Panc1 (cell line): ENCODE measurements at regions not wholly inside any gene's neighbourhood (a gene's known extent, or its start where the extent isn't known, plus 50 kb on each side); places are given as distances from the start of the nearest gene placed in this dataset.

Source experiments
- ATAC-seq: fragments of 200-7000 bp; cut with Tn5 transposase; 2 replicates; pipeline ENCODE4 v1.9.1; 2020; ENCODE audit warnings: mild to moderate bottlenecking, moderate library complexity
- BruUV-seq: library from RNA; stranded (reverse); fragments of 400-500 nt; replicated peaks from 2 replicates; lab custom pipeline; 2021; lab: Mats Ljungman, UMichigan
- CTCF ChIA-PET: fragments of 300-600 bp; sonication (Branson Sonifier 250); formaldehyde crosslinking; loops from one replicate; lab custom pipeline; 2022; ENCODE audit warnings: antibody characterized with exemption; lab: Charles Lee
- POLR2A ChIA-PET: fragments of 300-600 bp; sonication (Branson Sonifier 250); formaldehyde crosslinking; loops from one replicate; lab custom pipeline; 2022; ENCODE audit warnings: antibody characterized with exemption; lab: Charles Lee
- DNase-seq: peaks from one replicate; pipeline ENCODE4 v3.0.0-alpha.2; 2010; ENCODE audit warnings: low read depth, low spot score
- H3K27ac ChIP-seq: 2 replicates; pipeline ENCODE4 v1.5.1; 2011; ENCODE audit warnings: mild to moderate bottlenecking, low read length, inconsistent platforms
- H3K27me3 ChIP-seq: fragments of 200-500 bp; sonication (Bioruptor generic); 2 replicates; pipeline ENCODE4 v1.6.0; 2014; ENCODE audit warnings: low read length, inconsistent platforms; ENCODE audit not compliant: control insufficient read depth, insufficient read depth
- H3K36me3 ChIP-seq: fragments of 200-500 bp; sonication (Bioruptor generic); 2 replicates; pipeline ENCODE4 v1.5.1; 2014; ENCODE audit warnings: inconsistent platforms, mild to moderate bottlenecking, low read length, moderate library complexity; ENCODE audit not compliant: control insufficient read depth, insufficient read depth
- H3K4me1 ChIP-seq: 2 replicates; pipeline ENCODE4 v1.5.1; 2011; ENCODE audit warnings: inconsistent platforms, mild to moderate bottlenecking, low read length, moderate library complexity; ENCODE audit not compliant: control insufficient read depth, insufficient read depth
- H3K4me3 ChIP-seq, 2 experiments: 2 replicates each; pipeline ENCODE4 v1.5.1; 2011 to 2012; ENCODE audit warnings: low read depth in 2 of 2, low read length in 2 of 2, mild to moderate bottlenecking in 2 of 2, inconsistent platforms in 1 of 2, moderate library complexity in 1 of 2
- H3K9me3 ChIP-seq: fragments of 200-500 bp; sonication (Bioruptor generic); 2 replicates; pipeline ENCODE4 v1.5.1; 2014; ENCODE audit warnings: low read depth, mild to moderate bottlenecking, inconsistent platforms, low read length, moderate library complexity; ENCODE audit not compliant: control insufficient read depth, insufficient read depth
- POLR2AphosphoS5 ChIP-seq: IDR thresholded peaks from 2 replicates; pipeline ENCODE4 v1.6.1; 2012; ENCODE audit warnings: mild to moderate bottlenecking, low read depth, low read length, moderate library complexity
- REST ChIP-seq, 2 experiments: IDR thresholded peaks; 2 replicates each; pipeline ENCODE4 v1.6.1; 2011 to 2012; ENCODE audit warnings: low read depth in 2 of 2, control low read depth in 1 of 2, low read length in 1 of 2, mild to moderate bottlenecking in 1 of 2, moderate library complexity in 1 of 2; ENCODE audit not compliant: insufficient read depth in 1 of 2
- SIN3A ChIP-seq: IDR thresholded peaks from 2 replicates; pipeline ENCODE4 v1.6.1; 2012; ENCODE audit warnings: low read depth, mild to moderate bottlenecking, low read length, moderate library complexity, borderline replicate concordance; ENCODE audit not compliant: insufficient read depth
- TCF7L2 ChIP-seq: IDR thresholded peaks from 2 replicates; pipeline ENCODE4 v1.6.1; 2011; ENCODE audit warnings: mild to moderate bottlenecking, low read depth, low read length, inconsistent platforms
- in situ Hi-C: cut with HindIII; loops from 2 replicates; pipeline ENCODE4 v1.10.0; 2016; ENCODE audit warnings: low sequenced_read_pairs, low pct_unique_long_range_greater_than_20kb
- intact Hi-C: fragments of 100-400 bp; cut with micrococcal nuclease; formaldehyde crosslinking; loops from one replicate; pipeline ENCODE4 v1.10.0; 2022; ENCODE audit not compliant: unreplicated experiment
- TF ChIP-seq, protein P1 (sequence below): fragments of 450-650 bp; IDR thresholded peaks from 2 replicates; pipeline ENCODE4 v1.5.1; 2017; ENCODE audit warnings: mild to moderate bottlenecking

DNA sequence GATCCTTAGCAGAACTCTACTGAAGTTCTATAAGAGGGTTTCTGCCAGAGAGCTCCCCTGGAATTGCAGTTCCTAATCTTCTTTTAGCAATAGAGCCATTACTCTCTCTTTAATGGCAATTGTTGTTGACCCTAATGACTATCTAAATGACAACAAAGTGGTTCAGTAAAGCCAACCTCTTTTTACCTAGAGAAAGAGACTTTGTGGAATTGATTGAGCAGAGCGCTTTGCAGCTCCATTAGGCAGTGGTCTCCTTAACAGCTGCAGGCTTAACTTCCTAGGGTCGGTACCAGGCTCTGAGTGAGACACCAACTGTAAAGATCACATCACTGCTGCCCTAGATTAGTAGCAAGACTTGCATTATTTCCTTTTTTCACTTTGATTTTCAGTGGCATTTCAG, 1472.9 kb upstream of the TENM3 start:
- Histone ChIP-seq H3K4me3 (no peak overlapping the region), H3K27ac (no peak overlapping the region), H3K36me3 (no peaks in the 10 kb centered on the region), H3K27me3 (no peaks in the 10 kb centered on the region), H3K4me1 (no peaks in the 10 kb centered on the region), H3K9me3 (no peaks in the 10 kb centered on the region)
- CTCF ChIA-PET = no interaction called here
- in situ Hi-C loops (no loop called here), intact Hi-C loops (no loop called here)
- DNase-seq = no peak
- TF ChIP-seq, protein P1, sequence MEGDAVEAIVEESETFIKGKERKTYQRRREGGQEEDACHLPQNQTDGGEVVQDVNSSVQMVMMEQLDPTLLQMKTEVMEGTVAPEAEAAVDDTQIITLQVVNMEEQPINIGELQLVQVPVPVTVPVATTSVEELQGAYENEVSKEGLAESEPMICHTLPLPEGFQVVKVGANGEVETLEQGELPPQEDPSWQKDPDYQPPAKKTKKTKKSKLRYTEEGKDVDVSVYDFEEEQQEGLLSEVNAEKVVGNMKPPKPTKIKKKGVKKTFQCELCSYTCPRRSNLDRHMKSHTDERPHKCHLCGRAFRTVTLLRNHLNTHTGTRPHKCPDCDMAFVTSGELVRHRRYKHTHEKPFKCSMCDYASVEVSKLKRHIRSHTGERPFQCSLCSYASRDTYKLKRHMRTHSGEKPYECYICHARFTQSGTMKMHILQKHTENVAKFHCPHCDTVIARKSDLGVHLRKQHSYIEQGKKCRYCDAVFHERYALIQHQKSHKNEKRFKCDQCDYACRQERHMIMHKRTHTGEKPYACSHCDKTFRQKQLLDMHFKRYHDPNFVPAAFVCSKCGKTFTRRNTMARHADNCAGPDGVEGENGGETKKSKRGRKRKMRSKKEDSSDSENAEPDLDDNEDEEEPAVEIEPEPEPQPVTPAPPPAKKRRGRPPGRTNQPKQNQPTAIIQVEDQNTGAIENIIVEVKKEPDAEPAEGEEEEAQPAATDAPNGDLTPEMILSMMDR = no peak
- TF ChIP-seq POLR2AphosphoS5 (no peak), TCF7L2 (no peak), REST (IDR thresholded peaks at IDR 0.05; ENCODE audit: insufficient read depth in 1 of 2, low read depth in 2 of 2, low read length in 1 of 2) (no peak), SIN3A (no peak)
- POLR2A ChIA-PET = no interaction called here
- no TSS peak for BruUV-seq
- ATAC-seq = no peak

DNA sequence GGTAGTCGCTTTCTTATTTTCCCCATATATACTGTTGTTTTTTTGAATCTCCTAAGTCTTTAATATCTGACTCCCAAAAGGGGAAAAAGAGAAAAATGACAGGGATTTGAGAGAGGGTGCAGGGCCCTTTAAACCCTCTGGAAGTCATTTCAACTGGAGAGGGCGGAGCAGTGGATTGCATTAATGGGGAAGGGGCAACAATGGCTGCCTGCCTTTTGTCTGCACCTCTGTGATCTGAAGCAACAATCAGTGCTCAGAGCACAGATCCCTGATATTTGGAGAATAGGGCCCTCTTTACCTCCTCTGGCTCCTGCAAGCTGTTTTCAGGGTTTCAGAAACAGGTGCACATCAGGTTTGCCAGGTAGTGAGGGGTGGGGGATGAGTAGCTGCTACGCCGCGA, 1458.3 kb upstream of the TENM3 start:
- in situ Hi-C loops = no loop called here
- CTCF ChIA-PET = no interaction called here

More for the DNA sequence above, 1458.3 kb upstream of the TENM3 start:
- POLR2A ChIA-PET = no interaction called here
- ATAC-seq (no peak), DNase-seq (no peak)
- Histone ChIP-seq H3K4me1 (no peaks in the 10 kb centered on the region), H3K4me3 (no peak overlapping the region), H3K36me3 (no peaks in the 10 kb centered on the region), H3K27ac (no peak overlapping the region), H3K27me3 (no peaks in the 10 kb centered on the region), H3K9me3 (no peaks in the 10 kb centered on the region)
- no TSS peak for BruUV-seq
- TF ChIP-seq REST (IDR thresholded peaks at IDR 0.05; ENCODE audit: insufficient read depth in 1 of 2, low read depth in 2 of 2, low read length in 1 of 2) (no peak), TCF7L2 (no peak), POLR2AphosphoS5 (no peak), SIN3A (no peak)
- TF ChIP-seq, protein P1 = no peak
- intact Hi-C loops = no loop called here
